SU-DHL-6 (cell line): ENCODE measurements at regions not wholly inside any gene's neighbourhood (a gene's known extent, or its start where the extent isn't known, plus 50 kb on each side); places are given as distances from the start of the nearest gene placed in this dataset.
"Not testable (repeated sequence)": the region's sequence is repeated elsewhere in the genome, so short reads cannot be mapped to it uniquely, and the experiment has no call there.

Source experiments
- H2AFZ ChIP-seq: fragments of 200-600 bp; sonication (generic); 2 replicates; pipeline ENCODE4 v1.6.1; 2014; ENCODE audit warnings: low read depth, mild to moderate bottlenecking, moderate library complexity, mixed read lengths, antibody characterized with exemption, low read length; ENCODE audit not compliant: severe bottlenecking
- H3F3A ChIP-seq: fragments of 200-600 bp; shearing (Covaris generic); 2 replicates; pipeline ENCODE4 v1.6.0; 2016; ENCODE audit warnings: antibody characterized with exemption, mild to moderate bottlenecking; ENCODE audit not compliant: insufficient read depth
- H3K27ac ChIP-seq: fragments of 200-600 bp; sonication (generic); 2 replicates; pipeline ENCODE4 v1.5.1; 2016; ENCODE audit warnings: low read depth, mild to moderate bottlenecking, low read length, moderate library complexity, mixed read lengths
- H3K27me3 ChIP-seq: fragments of 200-600 bp; sonication (generic), shearing (Covaris generic); 2 replicates; pipeline ENCODE4 v1.6.0; 2014; ENCODE audit warnings: mild to moderate bottlenecking, low read length
- H3K36me3 ChIP-seq: fragments of 200-600 bp; sonication (generic); 2 replicates; pipeline ENCODE4 v1.6.1; 2014; ENCODE audit warnings: mild to moderate bottlenecking, low read length, mixed read lengths
- H3K4me2 ChIP-seq: fragments of 300-600, 200-600 bp; shearing (Covaris generic), sonication (generic); 2 replicates; pipeline ENCODE4 v1.6.0; 2014; ENCODE audit warnings: low read length, low read depth, mild to moderate bottlenecking; ENCODE audit not compliant: poor library complexity, severe bottlenecking
- H3K4me3 ChIP-seq: fragments of 200-600 bp; sonication (generic); 2 replicates; pipeline ENCODE4 v1.5.1; 2014; ENCODE audit warnings: antibody characterized with exemption, low read length, mild to moderate bottlenecking, mixed read lengths; ENCODE audit not compliant: insufficient read depth, poor library complexity, severe bottlenecking
- H3K79me2 ChIP-seq: fragments of 200-600 bp; sonication (generic); 2 replicates; pipeline ENCODE4 v1.6.1; 2014; ENCODE audit warnings: mild to moderate bottlenecking, low read length, moderate library complexity; ENCODE audit not compliant: insufficient read depth
- H3K9ac ChIP-seq: fragments of 200-600 bp; sonication (generic); 2 replicates; pipeline ENCODE4 v1.7.0; 2014; ENCODE audit warnings: mild to moderate bottlenecking, low read length
- H3K9me2 ChIP-seq: fragments of 200-600 bp; sonication (generic); replicated peaks from 2 replicates; pipeline ENCODE4 v1.6.1; 2014; ENCODE audit warnings: low read length; ENCODE audit not compliant: insufficient read depth
- H3K9me3 ChIP-seq: fragments of 200-600 bp; sonication (generic); 2 replicates; pipeline ENCODE4 v1.6.1; 2014; ENCODE audit warnings: low read length, mixed read lengths; ENCODE audit not compliant: insufficient read depth
- H4K20me1 ChIP-seq: fragments of 200-600 bp; sonication (generic); 2 replicates; pipeline ENCODE4 v1.6.1; 2014; ENCODE audit warnings: low read depth, mild to moderate bottlenecking, antibody characterized with exemption, low read length, moderate library complexity, mixed read lengths
- CTCF ChIP-seq: fragments of 200-600 bp; sonication (generic); IDR thresholded peaks from one replicate; pipeline ENCODE4 v1.5.1; 2017; ENCODE audit warnings: antibody characterized with exemption, mild to moderate bottlenecking, low read length, moderate library complexity; ENCODE audit not compliant: insufficient read depth, poor library complexity, severe bottlenecking
- EZH2phosphoT487 ChIP-seq: fragments of 200-600 bp; sonication (generic), shearing (Covaris generic); conservative IDR thresholded peaks from 2 replicates; pipeline ENCODE4 v1.6.1; 2018; ENCODE audit warnings: mild to moderate bottlenecking, antibody characterized with exemption, low read length, moderate library complexity, mixed read lengths

GRCh38 chr9:19879062-19879461 lies 90.2 kb upstream of the SLC24A2 start:
- Histone ChIP-seq H3K27me3 (no peaks in the 10 kb centered on the region), H3K79me2 (no peaks in the 10 kb centered on the region), H3K4me3 (no peak overlapping the region), H4K20me1 (no peaks in the 10 kb centered on the region), H3K9ac (no peak overlapping the region), H3K36me3 (no peaks in the 10 kb centered on the region), H2AFZ (no peak overlapping the region), H3F3A (no peaks in the 10 kb centered on the region), H3K4me2 (no peak overlapping the region), H3K9me2 (no peaks in the 10 kb centered on the region), H3K9me3 (no peaks in the 10 kb centered on the region), H3K27ac (no peak overlapping the region)
- TF ChIP-seq CTCF (no peak), EZH2phosphoT487 (no peak)

- TF ChIP-seq CTCF: no peak
- no peak for TF ChIP-seq EZH2phosphoT487
- H2AFZ ChIP-seq: no peak overlapping the region
- no peaks in the 10 kb centered on the region for H3F3A ChIP-seq
- H3K27ac ChIP-seq: no peak overlapping the region
- H3K36me3 ChIP-seq: no peaks in the 10 kb centered on the region
- H3K9me2 ChIP-seq: no peaks in the 10 kb centered on the region; the same call in 1 of the 2 replicates
- H4K20me1 ChIP-seq: no peaks in the 10 kb centered on the region
- no peaks in the 10 kb centered on the region for H3K27me3 ChIP-seq
- no peaks in the 10 kb centered on the region for H3K9me3 ChIP-seq
- no peaks in the 10 kb centered on the region for H3K79me2 ChIP-seq
- H3K9ac ChIP-seq: no peak overlapping the region
- no peak overlapping the region for H3K4me2 ChIP-seq
- no peak overlapping the region for H3K4me3 ChIP-seq
These were observed 87.9 kb upstream of the SLC24A2 start for GRCh38 chr9:19876569-19877316.

GRCh38 chr9:19875291-19875920 lies 86.6 kb upstream of the SLC24A2 start:
- Histone ChIP-seq H2AFZ (no peak overlapping the region), H3K9ac (no peak overlapping the region), H3K9me2 (no peaks in the 10 kb centered on the region; the same call in 1 of the 2 replicates), H3K9me3 (no peaks in the 10 kb centered on the region), H3K27me3 (no peaks in the 10 kb centered on the region), H3K36me3 (no peaks in the 10 kb centered on the region), H4K20me1 (no peaks in the 10 kb centered on the region), H3F3A (no peaks in the 10 kb centered on the region), H3K4me2 (no peak overlapping the region), H3K27ac (no peak overlapping the region), H3K4me3 (no peak overlapping the region), H3K79me2 (no peaks in the 10 kb centered on the region)
- TF ChIP-seq EZH2phosphoT487 (no peak), CTCF (no peak)

- H3K9me3 ChIP-seq, H3K27me3 ChIP-seq, H2AFZ ChIP-seq, H3K4me2 ChIP-seq, H3K9me2 ChIP-seq, H3K36me3 ChIP-seq, H3K4me3 ChIP-seq, H3K79me2 ChIP-seq, H3K27ac ChIP-seq, H3K9ac ChIP-seq, H3F3A ChIP-seq, H4K20me1 ChIP-seq: not testable (repeated sequence)
These were observed 84.4 kb upstream of the SLC24A2 start for GRCh38 chr9:19873188-19873587.
